Cardiac fibroblast (primary cell): ENCODE measurements at regions not wholly inside any gene's neighbourhood (a gene's known extent, or its start where the extent isn't known, plus 50 kb on each side); places are given as distances from the start of the nearest gene placed in this dataset.

Experiments
- DNase-seq, 2 donors: peaks; one replicate each; pipeline versions ENCODE4 v3.0.0 to v3.0.0-alpha.2; 2010; ENCODE audit warnings: low read depth in 2 of 2
- H3K4me3 ChIP-seq, 2 donors: replicated peaks in 1 of 2; 1 replicate in 1 of 2; 2 replicates in 1 of 2; pipeline ENCODE4 v1.5.1; 2011; ENCODE audit warnings: low read depth in 2 of 2, low read length in 2 of 2, mild to moderate bottlenecking in 2 of 2, moderate library complexity in 1 of 2
- CTCF ChIP-seq: IDR thresholded peaks from one replicate; pipeline ENCODE4 v1.5.1; 2011; ENCODE audit warnings: low read depth, mild to moderate bottlenecking, low read length, inconsistent platforms

GRCh38 chr17:71399649-71400048 lies 721.2 kb upstream of the SOX9 start:
- TF ChIP-seq CTCF: no peak

GRCh38 chr17:71402007-71402406 lies 718.8 kb upstream of the SOX9 start:
- DNase-seq: no peak
- H3K4me3 ChIP-seq: no peak overlapping the region
- no peak for TF ChIP-seq CTCF

More at GRCh38 chr17:71399649-71400048, 721.2 kb upstream of the SOX9 start:
- no peak overlapping the region for H3K4me3 ChIP-seq
- DNase-seq: no peak

- no peak for DNase-seq
- no peak overlapping the region for H3K4me3 ChIP-seq
- TF ChIP-seq CTCF: no peak
Measured at GRCh38 chr17:71402661-71403141, 718.1 kb upstream of the SOX9 start.

GRCh38 chr17:71405101-71405500 lies 715.7 kb upstream of the SOX9 start:
- no peak for TF ChIP-seq CTCF
- DNase-seq: no peak
- H3K4me3 ChIP-seq: no peak overlapping the region

- H3K4me3 ChIP-seq: no peak overlapping the region
- TF ChIP-seq CTCF: no peak
- no peak for DNase-seq
Measured at GRCh38 chr17:71407981-71408380, 712.8 kb upstream of the SOX9 start.

- H3K4me3 ChIP-seq: no peak overlapping the region
- DNase-seq: no peak
- no peak for TF ChIP-seq CTCF
Measured at GRCh38 chr17:71409137-71409536, 711.7 kb upstream of the SOX9 start.

- H3K4me3 ChIP-seq: no peak overlapping the region
- no peak for TF ChIP-seq CTCF
- DNase-seq: peak; percentile 52 to 79
Measured at GRCh38 chr17:71409712-71410111, 711.1 kb upstream of the SOX9 start.
